Bronchial epithelial cell (primary cell): ENCODE measurements at regions not wholly inside any gene's neighbourhood (a gene's known extent, or its start where the extent isn't known, plus 50 kb on each side); places are given as distances from the start of the nearest gene placed in this dataset.

Experiments used
- DNase-seq: peaks from one replicate; pipeline ENCODE4 v3.0.0-alpha.2; 2010; ENCODE audit warnings: low read depth
- FAIRE-seq: peaks from 2 replicates; lab custom pipeline; 2011; peaks lifted over from hg19 to GRCh38; lab: Jason Lieb, UNC
- H3K27me3 ChIP-seq: 2 replicates; pipeline ENCODE4 v1.5.1; 2011; ENCODE audit warnings: low read length; ENCODE audit not compliant: control insufficient read depth, insufficient read depth
- H3K36me3 ChIP-seq: 2 replicates; pipeline ENCODE4 v1.5.1; 2011; ENCODE audit warnings: low read length; ENCODE audit not compliant: control insufficient read depth, insufficient read depth
- H3K4me3 ChIP-seq: 2 replicates; pipeline ENCODE4 v1.5.1; 2011; ENCODE audit warnings: mild to moderate bottlenecking, low read depth, low read length, control low read depth
- TF ChIP-seq, protein P1 (sequence below): IDR thresholded peaks from 2 replicates; pipeline ENCODE4 v1.5.1; 2011; ENCODE audit warnings: mild to moderate bottlenecking, moderate library complexity, low read length, control low read depth, inconsistent platforms; ENCODE audit not compliant: insufficient read depth, severe bottlenecking

DNA sequence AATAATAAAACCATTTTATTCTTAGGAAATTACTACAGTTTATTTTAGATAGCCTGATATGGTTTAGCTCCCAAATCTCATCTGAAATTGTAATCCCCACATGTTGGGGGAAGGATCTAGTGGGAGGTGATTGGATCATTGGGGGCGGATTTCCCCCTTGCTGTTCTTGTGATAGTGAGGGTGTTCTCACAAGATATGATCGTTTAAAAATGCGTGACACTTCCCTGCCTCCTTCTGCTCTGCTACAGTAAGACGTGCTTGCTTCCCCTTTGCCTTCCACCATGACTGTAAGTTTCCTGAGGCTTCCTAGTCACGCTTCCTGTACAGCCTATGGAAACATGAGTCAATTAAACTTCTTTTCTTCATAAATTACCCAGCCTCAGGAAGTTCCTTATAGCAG, 122.4 kb upstream of the FGF10 start:
- TF ChIP-seq, protein P1, sequence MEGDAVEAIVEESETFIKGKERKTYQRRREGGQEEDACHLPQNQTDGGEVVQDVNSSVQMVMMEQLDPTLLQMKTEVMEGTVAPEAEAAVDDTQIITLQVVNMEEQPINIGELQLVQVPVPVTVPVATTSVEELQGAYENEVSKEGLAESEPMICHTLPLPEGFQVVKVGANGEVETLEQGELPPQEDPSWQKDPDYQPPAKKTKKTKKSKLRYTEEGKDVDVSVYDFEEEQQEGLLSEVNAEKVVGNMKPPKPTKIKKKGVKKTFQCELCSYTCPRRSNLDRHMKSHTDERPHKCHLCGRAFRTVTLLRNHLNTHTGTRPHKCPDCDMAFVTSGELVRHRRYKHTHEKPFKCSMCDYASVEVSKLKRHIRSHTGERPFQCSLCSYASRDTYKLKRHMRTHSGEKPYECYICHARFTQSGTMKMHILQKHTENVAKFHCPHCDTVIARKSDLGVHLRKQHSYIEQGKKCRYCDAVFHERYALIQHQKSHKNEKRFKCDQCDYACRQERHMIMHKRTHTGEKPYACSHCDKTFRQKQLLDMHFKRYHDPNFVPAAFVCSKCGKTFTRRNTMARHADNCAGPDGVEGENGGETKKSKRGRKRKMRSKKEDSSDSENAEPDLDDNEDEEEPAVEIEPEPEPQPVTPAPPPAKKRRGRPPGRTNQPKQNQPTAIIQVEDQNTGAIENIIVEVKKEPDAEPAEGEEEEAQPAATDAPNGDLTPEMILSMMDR, result no peak
- no peak for FAIRE-seq
- no peak overlapping the region for H3K4me3 ChIP-seq

DNA sequence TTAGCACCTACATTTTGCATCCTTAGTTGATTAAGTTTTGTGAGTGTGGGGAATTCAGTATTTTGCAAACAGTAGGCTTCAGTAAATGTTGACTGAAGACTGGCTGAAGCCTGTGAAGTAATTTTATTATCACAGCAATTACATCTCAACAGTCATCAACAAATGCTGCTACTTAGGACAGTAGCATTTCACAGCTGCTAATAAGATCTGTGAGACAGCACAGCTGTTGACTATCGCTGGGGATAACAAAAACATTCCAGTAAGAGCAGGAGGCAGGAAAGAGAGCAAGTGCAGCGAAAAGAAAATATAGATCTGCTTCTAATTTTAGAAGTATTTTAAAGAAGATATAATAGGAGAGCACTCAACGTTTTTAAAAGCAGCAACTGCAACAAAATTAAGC, 117.3 kb upstream of the FGF10 start:
- no peaks in the 10 kb centered on the region for H3K36me3 ChIP-seq
- FAIRE-seq (no peak), DNase-seq (no peak)
- no peaks in the 10 kb centered on the region for H3K27me3 ChIP-seq
- H3K4me3 ChIP-seq, result no peak overlapping the region
- TF ChIP-seq, protein P1, result no peak

More for the DNA sequence above, 122.4 kb upstream of the FGF10 start:
- no peak for DNase-seq
- Histone ChIP-seq H3K36me3 (no peaks in the 10 kb centered on the region), H3K27me3 (no peaks in the 10 kb centered on the region)

DNA sequence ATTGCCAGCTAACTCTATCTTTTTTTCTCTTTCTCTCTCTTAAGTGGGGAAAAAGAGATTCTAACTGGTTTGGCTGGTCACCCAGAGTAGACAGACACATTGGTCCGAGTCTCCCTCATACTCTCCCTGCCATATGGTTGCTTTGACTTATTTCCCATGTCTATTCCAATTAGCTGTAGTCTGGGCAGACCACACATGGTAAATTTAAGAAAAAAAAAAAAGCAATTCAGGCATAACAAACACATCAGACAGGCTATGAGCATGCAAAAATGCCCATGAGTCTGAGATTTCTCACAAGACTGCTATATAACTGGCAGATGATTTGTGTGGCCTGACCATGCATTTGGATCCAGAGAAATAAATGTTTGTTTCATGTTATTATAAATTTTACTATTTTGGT, 110.2 kb upstream of the FGF10 start:
- FAIRE-seq, result no peak

DNA sequence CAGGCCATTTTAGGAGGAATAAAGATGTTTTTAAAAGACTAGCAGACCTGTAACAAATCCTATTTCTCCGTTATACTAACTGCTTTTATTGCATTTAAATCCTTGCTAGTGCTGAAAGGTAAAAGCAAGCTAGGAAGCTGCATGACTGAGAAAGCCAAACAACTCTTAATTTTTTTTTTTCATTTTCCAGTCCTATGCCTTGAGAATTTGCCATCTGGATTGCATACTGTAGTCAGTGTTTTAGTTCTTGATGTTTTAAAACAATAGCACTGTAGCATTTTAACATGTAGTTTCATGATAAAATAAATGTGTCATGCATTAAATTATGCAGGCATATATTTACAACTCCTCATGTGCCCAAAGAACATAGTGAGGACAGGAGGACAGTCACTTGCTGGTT, 108.4 kb upstream of the FGF10 start:
- no peak overlapping the region for H3K4me3 ChIP-seq
- H3K36me3 ChIP-seq, result no peaks in the 10 kb centered on the region
- no peaks in the 10 kb centered on the region for H3K27me3 ChIP-seq
- no peak for DNase-seq
- TF ChIP-seq, protein P1, result no peak
- FAIRE-seq, result no peak

More for the DNA sequence above, 110.2 kb upstream of the FGF10 start:
- TF ChIP-seq, protein P1, result no peak
- no peaks in the 10 kb centered on the region for H3K36me3 ChIP-seq
- no peak for DNase-seq
- H3K4me3 ChIP-seq, result no peak overlapping the region
- H3K27me3 ChIP-seq, result no peaks in the 10 kb centered on the region

DNA sequence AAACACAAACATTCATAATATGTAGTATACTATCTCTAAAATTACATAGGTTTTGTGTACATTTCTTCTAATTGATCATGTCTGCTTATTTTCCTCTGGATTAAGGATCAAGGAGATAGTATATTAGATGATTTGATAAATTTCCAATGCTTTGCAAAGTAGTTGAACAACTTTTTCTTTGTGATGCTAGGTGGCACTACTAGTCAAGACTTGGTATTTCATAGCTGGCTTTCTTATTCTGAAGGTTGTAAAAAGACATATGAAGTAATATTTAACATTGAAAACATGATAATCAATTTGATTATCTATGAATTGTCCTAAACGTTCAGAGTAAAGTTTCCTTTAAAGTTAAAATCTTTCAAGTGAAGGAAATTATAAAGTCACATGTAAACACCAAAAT, 106.1 kb upstream of the FGF10 start:
- DNase-seq, result no peak
- FAIRE-seq, result no peak
- no peaks in the 10 kb centered on the region for H3K36me3 ChIP-seq
- TF ChIP-seq, protein P1, result no peak
- no peaks in the 10 kb centered on the region for H3K27me3 ChIP-seq
- no peak overlapping the region for H3K4me3 ChIP-seq

DNA sequence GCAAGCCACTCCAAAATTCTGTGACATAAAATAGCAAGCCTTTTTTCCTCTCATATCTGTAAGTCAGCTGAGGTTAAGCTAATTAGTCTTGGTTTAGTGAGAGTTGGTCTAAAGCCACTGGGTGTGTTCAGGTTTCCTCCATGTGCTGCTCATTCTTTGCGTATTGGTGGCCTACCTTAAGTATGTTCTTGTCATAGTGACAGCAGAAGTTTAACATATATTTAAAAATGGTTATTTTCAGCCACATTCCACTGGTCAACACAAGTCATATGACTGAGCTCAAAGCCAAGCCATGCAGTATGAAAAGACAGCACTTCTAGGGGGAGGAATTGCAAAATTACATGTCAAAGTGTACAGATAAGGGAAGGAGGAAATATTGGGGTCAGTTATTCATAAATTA, 100.5 kb upstream of the FGF10 start:
- no peak overlapping the region for H3K4me3 ChIP-seq
- no peaks in the 10 kb centered on the region for H3K27me3 ChIP-seq
- FAIRE-seq, result no peak
- TF ChIP-seq, protein P1, result no peak
- H3K36me3 ChIP-seq, result no peaks in the 10 kb centered on the region
- no peak for DNase-seq
